NCI-H82 treated with DMSO at 0.1 percent for 48 hours (cell line): ENCODE measurements at regions not wholly inside any gene's neighbourhood (a gene's known extent, or its start where the extent isn't known, plus 50 kb on each side); places are given as distances from the start of the nearest gene placed in this dataset.
"Not testable (repeated sequence)": the region's sequence is repeated elsewhere in the genome, so short reads cannot be mapped to it uniquely, and the experiment has no call there.

ENCODE experiments used
- DNase-seq: peaks from one replicate; lab custom pipeline; 2025; ENCODE audit not compliant: unreplicated experiment; lab: John Stamatoyannopoulos, UW

- no peak for DNase-seq
Measured at GRCh38 chr5:163874431-163874830, 369.0 kb downstream of the MAT2B start.

- not testable (repeated sequence) for DNase-seq
Measured at GRCh38 chr5:163874912-163875311, 369.5 kb downstream of the MAT2B start.

GRCh38 chr5:163877865-163878264 lies 372.4 kb downstream of the MAT2B start:
- no peak for DNase-seq

GRCh38 chr5:163878490-163878889 lies 373.1 kb downstream of the MAT2B start:
- no peak for DNase-seq

GRCh38 chr5:163880302-163880701 lies 374.9 kb downstream of the MAT2B start:
- DNase-seq = no peak

- DNase-seq = no peak
Measured at GRCh38 chr5:163885117-163885516, 379.7 kb downstream of the MAT2B start.

- DNase-seq = no peak
Measured at GRCh38 chr5:163887854-163888253, 382.4 kb downstream of the MAT2B start.

- DNase-seq = no peak
Measured at GRCh38 chr5:163888366-163888765, 382.9 kb downstream of the MAT2B start.

- no peak for DNase-seq
Measured at GRCh38 chr5:163889369-163889768, 383.9 kb downstream of the MAT2B start.

GRCh38 chr5:163890261-163890660 lies 384.8 kb downstream of the MAT2B start:
- DNase-seq = no peak

GRCh38 chr5:163893281-163893680 lies 387.9 kb downstream of the MAT2B start:
- DNase-seq = no peak

GRCh38 chr5:163894645-163895044 lies 389.2 kb downstream of the MAT2B start:
- no peak for DNase-seq

GRCh38 chr5:163898873-163899272 lies 393.5 kb downstream of the MAT2B start:
- no peak for DNase-seq

- not testable (repeated sequence) for DNase-seq
Measured at GRCh38 chr5:163907783-163908182, 402.4 kb downstream of the MAT2B start.

- no peak for DNase-seq
Measured at GRCh38 chr5:163908253-163908652, 402.8 kb downstream of the MAT2B start.

- no peak for DNase-seq
Measured at GRCh38 chr5:163910226-163910625, 404.8 kb downstream of the MAT2B start.

- no peak for DNase-seq
Measured at GRCh38 chr5:163912046-163912445, 406.6 kb downstream of the MAT2B start.

GRCh38 chr5:163913548-163913947 lies 408.1 kb downstream of the MAT2B start:
- no peak for DNase-seq

GRCh38 chr5:163914910-163915309 lies 409.5 kb downstream of the MAT2B start:
- peak; percentile 69 for DNase-seq

- peak; percentile 11 for DNase-seq
Measured at GRCh38 chr5:163915481-163915961, 410.1 kb downstream of the MAT2B start.

GRCh38 chr5:163916376-163916775 lies 411.0 kb downstream of the MAT2B start:
- DNase-seq = no peak

GRCh38 chr5:163916861-163917260 lies 411.4 kb downstream of the MAT2B start:
- DNase-seq = no peak

- no peak for DNase-seq
Measured at GRCh38 chr5:163917747-163918146, 412.3 kb downstream of the MAT2B start.

GRCh38 chr5:163934990-163935389 lies 429.6 kb downstream of the MAT2B start:
- not testable (repeated sequence) for DNase-seq
